ENCODE measurements at regions not wholly inside any gene's neighbourhood (a gene's known extent, or its start where the extent isn't known, plus 50 kb on each side); places are given as distances from the start of the nearest gene placed in this dataset.

GRCh38 chrX:5746231-5746630 is 482.4 kb downstream of the NLGN4X start:
- Histone ChIP-seq H3K9me3 (no peaks in the 10 kb centered on the region), H3K4me3 (no peak overlapping the region), H3K27ac (no peak overlapping the region), H3K27me3 (replicated peaks; ENCODE audit: insufficient read depth) (no peaks in the 10 kb centered on the region), H3K36me3 (no peaks in the 10 kb centered on the region), H3K4me1 (replicated peaks) (no peaks in the 10 kb centered on the region)
- intact Hi-C loops (cut with DNase I), result no loop called here
- no peak for DNase-seq (ENCODE audit: low spot score)
- 79% methylated on average over 4 of the region's 4 CpGs for WGBS
- TF ChIP-seq CTCF (IDR thresholded peaks at IDR 0.05), result no peak
- no peak for TF ChIP-seq POLR2A (IDR thresholded peaks at IDR 0.05)
- TF ChIP-seq POLR2AphosphoS5 (IDR thresholded peaks at IDR 0.05), result no peak

- Histone ChIP-seq H3K36me3 (no peaks in the 10 kb centered on the region), H3K4me1 (replicated peaks) (no peaks in the 10 kb centered on the region), H3K27me3 (replicated peaks; ENCODE audit: insufficient read depth) (no peaks in the 10 kb centered on the region), H3K27ac (no peak overlapping the region), H3K4me3 (no peak overlapping the region), H3K9me3 (no peaks in the 10 kb centered on the region)
- TF ChIP-seq POLR2A (IDR thresholded peaks at IDR 0.05) (no peak), CTCF (IDR thresholded peaks at IDR 0.05) (no peak), POLR2AphosphoS5 (IDR thresholded peaks at IDR 0.05) (no peak)
- 88% methylated on average over 3 of the region's 3 CpGs for WGBS
- intact Hi-C loops (cut with DNase I), result no loop called here
- no peak for DNase-seq (ENCODE audit: low spot score)
Observed at GRCh38 chrX:5733501-5733900, 495.2 kb downstream of the NLGN4X start.

- Histone ChIP-seq H3K27me3 (replicated peaks; ENCODE audit: insufficient read depth) (no peaks in the 10 kb centered on the region), H3K27ac (no peak overlapping the region), H3K9me3 (no peaks in the 10 kb centered on the region), H3K4me1 (replicated peaks) (no peaks in the 10 kb centered on the region), H3K4me3 (no peak overlapping the region), H3K36me3 (no peaks in the 10 kb centered on the region)
- WGBS, result 76% methylated on average over 2 of the region's 2 CpGs
- no peak for DNase-seq (ENCODE audit: low spot score)
- intact Hi-C loops (cut with DNase I), result no loop called here
- TF ChIP-seq POLR2AphosphoS5 (IDR thresholded peaks at IDR 0.05), result no peak
- no peak for TF ChIP-seq POLR2A (IDR thresholded peaks at IDR 0.05)
- no peak for TF ChIP-seq CTCF (IDR thresholded peaks at IDR 0.05)
Observed at GRCh38 chrX:5730556-5730955, 498.1 kb downstream of the NLGN4X start.

GRCh38 chrX:5726224-5726623 is 502.4 kb downstream of the NLGN4X start:
- DNase-seq (ENCODE audit: low spot score), result no peak
- Histone ChIP-seq H3K27ac (no peak overlapping the region), H3K4me1 (replicated peaks) (no peaks in the 10 kb centered on the region), H3K27me3 (replicated peaks; ENCODE audit: insufficient read depth) (no peaks in the 10 kb centered on the region), H3K36me3 (no peaks in the 10 kb centered on the region), H3K9me3 (no peaks in the 10 kb centered on the region), H3K4me3 (no peak overlapping the region)
- TF ChIP-seq POLR2A (IDR thresholded peaks at IDR 0.05) (no peak), CTCF (IDR thresholded peaks at IDR 0.05) (no peak), POLR2AphosphoS5 (IDR thresholded peaks at IDR 0.05) (no peak)
- intact Hi-C loops (cut with DNase I), result no loop called here
- 62% methylated on average over 5 of the region's 5 CpGs for WGBS

- H3K27ac ChIP-seq, result no peak overlapping the region
- no peaks in the 10 kb centered on the region for H3K27me3 ChIP-seq (replicated peaks; ENCODE audit: insufficient read depth)
- intact Hi-C loops (cut with DNase I), result no loop called here
- no peak for TF ChIP-seq CTCF (IDR thresholded peaks at IDR 0.05)
- TF ChIP-seq POLR2A (IDR thresholded peaks at IDR 0.05), result no peak
- H3K9me3 ChIP-seq, result no peaks in the 10 kb centered on the region
- no peaks in the 10 kb centered on the region for H3K4me1 ChIP-seq (replicated peaks)
- 94% methylated on average over 5 of the region's 5 CpGs for WGBS
- no peak overlapping the region for H3K4me3 ChIP-seq
- no peaks in the 10 kb centered on the region for H3K36me3 ChIP-seq
- no peak for DNase-seq (ENCODE audit: low spot score)
Observed at GRCh38 chrX:5724123-5724522, 504.5 kb downstream of the NLGN4X start.
